Ishikawa (cell line): ENCODE measurements at regions not wholly inside any gene's neighbourhood (a gene's known extent, or its start where the extent isn't known, plus 50 kb on each side); places are given as distances from the start of the nearest gene placed in this dataset.

Experiments used
- CEBPB ChIP-seq: IDR thresholded peaks from 2 replicates; pipeline ENCODE4 v1.6.1; 2012
- CREB1 ChIP-seq: IDR thresholded peaks from 2 replicates; pipeline ENCODE4 v1.6.1; 2012; ENCODE audit warnings: low read depth
- NFIC ChIP-seq: IDR thresholded peaks from 2 replicates; pipeline ENCODE4 v1.6.1; 2012
- RAD21 ChIP-seq: IDR thresholded peaks from 2 replicates; pipeline ENCODE4 v1.6.1; 2012; ENCODE audit warnings: low read depth
- TEAD4 ChIP-seq: IDR thresholded peaks from 2 replicates; pipeline ENCODE4 v1.6.1; 2012
- YY1 ChIP-seq: IDR thresholded peaks from 2 replicates; pipeline ENCODE4 v1.6.1; 2012; ENCODE audit warnings: low read depth
- TF ChIP-seq, protein P1 (sequence below): IDR thresholded peaks from 2 replicates; pipeline ENCODE4 v1.6.1; 2012
- TF ChIP-seq, protein P2 (sequence below): IDR thresholded peaks from 2 replicates; pipeline ENCODE4 v1.6.1; 2012; ENCODE audit warnings: low read depth, mild to moderate bottlenecking

- TF ChIP-seq RAD21 (no peak), YY1 (no peak), CEBPB (no peak), TEAD4 (no peak), CREB1 (no peak), NFIC (no peak)
- TF ChIP-seq, protein P1, sequence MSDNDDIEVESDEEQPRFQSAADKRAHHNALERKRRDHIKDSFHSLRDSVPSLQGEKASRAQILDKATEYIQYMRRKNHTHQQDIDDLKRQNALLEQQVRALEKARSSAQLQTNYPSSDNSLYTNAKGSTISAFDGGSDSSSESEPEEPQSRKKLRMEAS = no peak
- TF ChIP-seq, protein P2, sequence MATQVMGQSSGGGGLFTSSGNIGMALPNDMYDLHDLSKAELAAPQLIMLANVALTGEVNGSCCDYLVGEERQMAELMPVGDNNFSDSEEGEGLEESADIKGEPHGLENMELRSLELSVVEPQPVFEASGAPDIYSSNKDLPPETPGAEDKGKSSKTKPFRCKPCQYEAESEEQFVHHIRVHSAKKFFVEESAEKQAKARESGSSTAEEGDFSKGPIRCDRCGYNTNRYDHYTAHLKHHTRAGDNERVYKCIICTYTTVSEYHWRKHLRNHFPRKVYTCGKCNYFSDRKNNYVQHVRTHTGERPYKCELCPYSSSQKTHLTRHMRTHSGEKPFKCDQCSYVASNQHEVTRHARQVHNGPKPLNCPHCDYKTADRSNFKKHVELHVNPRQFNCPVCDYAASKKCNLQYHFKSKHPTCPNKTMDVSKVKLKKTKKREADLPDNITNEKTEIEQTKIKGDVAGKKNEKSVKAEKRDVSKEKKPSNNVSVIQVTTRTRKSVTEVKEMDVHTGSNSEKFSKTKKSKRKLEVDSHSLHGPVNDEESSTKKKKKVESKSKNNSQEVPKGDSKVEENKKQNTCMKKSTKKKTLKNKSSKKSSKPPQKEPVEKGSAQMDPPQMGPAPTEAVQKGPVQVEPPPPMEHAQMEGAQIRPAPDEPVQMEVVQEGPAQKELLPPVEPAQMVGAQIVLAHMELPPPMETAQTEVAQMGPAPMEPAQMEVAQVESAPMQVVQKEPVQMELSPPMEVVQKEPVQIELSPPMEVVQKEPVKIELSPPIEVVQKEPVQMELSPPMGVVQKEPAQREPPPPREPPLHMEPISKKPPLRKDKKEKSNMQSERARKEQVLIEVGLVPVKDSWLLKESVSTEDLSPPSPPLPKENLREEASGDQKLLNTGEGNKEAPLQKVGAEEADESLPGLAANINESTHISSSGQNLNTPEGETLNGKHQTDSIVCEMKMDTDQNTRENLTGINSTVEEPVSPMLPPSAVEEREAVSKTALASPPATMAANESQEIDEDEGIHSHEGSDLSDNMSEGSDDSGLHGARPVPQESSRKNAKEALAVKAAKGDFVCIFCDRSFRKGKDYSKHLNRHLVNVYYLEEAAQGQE = no peak
Observed at GRCh38 chr11:109267293-109268095, 154.5 kb upstream of the C11orf87 start.
